ENCODE measurements at regions not wholly inside any gene's neighbourhood (a gene's known extent, or its start where the extent isn't known, plus 50 kb on each side); places are given as distances from the start of the nearest gene placed in this dataset.
A peak's percentile ranks its signal among the peaks of the same experiment; 100 is the strongest.

- no peak overlapping the region for H3K56ac ChIP-seq (ENCODE audit: extremely low read depth, insufficient read depth, low read length)
- no peak for TF ChIP-seq CEBPB (IDR thresholded peaks at IDR 0.05; ENCODE audit: low read depth, low read length)
- no peak for TF ChIP-seq FOS (IDR thresholded peaks at IDR 0.05; ENCODE audit: low read depth, low read length)
- TF ChIP-seq NFE2L2 (IDR thresholded peaks at IDR 0.05; ENCODE audit: low read depth, low read length): no peak
- no peak overlapping the region for H3K27ac ChIP-seq (ENCODE audit: insufficient read depth, low read length)
- in situ Hi-C loops (cut with MboI; ENCODE audit: low sequenced_read_pairs) (no loop called here), intact Hi-C loops (cut with micrococcal nuclease) (loop anchor here (1.0 kb wide), 1 partner anchor 129 kb away; no protein-coding TSS in a partner anchor), dilution Hi-C loops (cut with HindIII; ENCODE audit: low sequenced_read_pairs, unreplicated experiment) (no loop called here)
- H3K4me3 ChIP-seq (ENCODE audit: insufficient read depth, low read depth, low read length): no peak overlapping the region
- no peak overlapping the region for H2BK5ac ChIP-seq (ENCODE audit: low read depth, low read length, poor library complexity, severe bottlenecking)
- no peak overlapping the region for H3K14ac ChIP-seq (replicated peaks; ENCODE audit: low read depth, low read length)
- no peaks in the 10 kb centered on the region for H4K20me1 ChIP-seq (ENCODE audit: insufficient read depth, low read length)
- H3K79me1 ChIP-seq (ENCODE audit: low read depth in 1 of 2, low read length in 2 of 2): no peaks in the 10 kb centered on the region
- no peak overlapping the region for H2AK5ac ChIP-seq (ENCODE audit: low read depth, low read length)
- H3K4me1 ChIP-seq (ENCODE audit: control insufficient read depth, insufficient read depth, low read length): peaks cover 2% of the 10 kb centered on the region; the same call in 1 of the 2 replicates
- H3K4me2 ChIP-seq (ENCODE audit: low read depth, low read length): peak overlapping the region; percentile 31
- no peak overlapping the region for H2AFZ ChIP-seq (replicated peaks; ENCODE audit: low read length, poor library complexity)
- H2AK9ac ChIP-seq (replicated peaks; ENCODE audit: low read depth, low read length, poor library complexity): no peak overlapping the region
- BruUV-seq (replicated peaks): no TSS peak
- no peak overlapping the region for H2BK15ac ChIP-seq (ENCODE audit: low read depth, low read length)
- no CpG with 5 or more reads among the region's 5 CpGs for WGBS, 2 experiments (ENCODE audit: extremely low coverage in 2 of 2, insufficient read length in 1 of 2)
- H4K5ac ChIP-seq (ENCODE audit: low read depth, low read length): no peak overlapping the region
- no peak overlapping the region for H4K8ac ChIP-seq (ENCODE audit: low read depth in 2 of 2, low read length in 2 of 2)
- 0 out of 2 replicates have a peak overlapping the region, but pooled peaks have one; percentile 33 for H3K23ac ChIP-seq (ENCODE audit: low read depth, low read length)
- DNase-seq (peak; percentile 24), ATAC-seq (ENCODE audit: low read depth) (peak; percentile 65)
- H3K9ac ChIP-seq (ENCODE audit: low read depth, low read length): no peak overlapping the region
- no peak overlapping the region for H3K4ac ChIP-seq (ENCODE audit: low read depth, low read length)
- no peak overlapping the region for H2BK120ac ChIP-seq (ENCODE audit: low read depth, low read length)
- H4K91ac ChIP-seq (ENCODE audit: insufficient read depth, low read depth, low read length): no peak overlapping the region
- no peaks in the 10 kb centered on the region for H3K36me3 ChIP-seq (ENCODE audit: control insufficient read depth, insufficient read depth, low read length)
- ChIA-PET POLR2A (ENCODE audit: unreplicated experiment) (no interaction called here), CTCF (no interaction called here)
- no peaks in the 10 kb centered on the region for H3K9me1 ChIP-seq (ENCODE audit: insufficient read depth, low read length)
- H2BK20ac ChIP-seq (ENCODE audit: low read depth, low read length): no peak overlapping the region
- H3K9me3 ChIP-seq (ENCODE audit: control insufficient read depth, insufficient read depth, low read length): no peaks in the 10 kb centered on the region
- no peaks in the 10 kb centered on the region for H3K27me3 ChIP-seq (ENCODE audit: control insufficient read depth, insufficient read depth, low read length)
- H3K18ac ChIP-seq (ENCODE audit: low read depth, low read length): no peak overlapping the region
These were observed 258.7 kb upstream of the RASA1 start for GRCh38 chr5:87008751-87009560.
